Colonic mucosa (tissue), 4 donors: ENCODE measurements at regions not wholly inside any gene's neighbourhood (a gene's known extent, or its start where the extent isn't known, plus 50 kb on each side); places are given as distances from the start of the nearest gene placed in this dataset.

ENCODE experiments used
- DNase-seq: peaks from one replicate; pipeline ENCODE4 v3.0.0-alpha.2; 2020
- H3K27ac ChIP-seq: fragments of 200-600 bp; one replicate; pipeline ENCODE4 v1.8.0; 2021
- H3K27me3 ChIP-seq: fragments of 200-600 bp; one replicate; pipeline ENCODE4 v1.8.0; 2021
- H3K36me3 ChIP-seq: fragments of 200-600 bp; one replicate; pipeline ENCODE4 v1.8.0; 2021
- H3K4me1 ChIP-seq: fragments of 200-600 bp; one replicate; pipeline ENCODE4 v1.8.0; 2021; ENCODE audit warnings: mild to moderate bottlenecking
- H3K4me3 ChIP-seq: fragments of 200-600 bp; one replicate; pipeline ENCODE4 v1.8.0; 2021
- H3K9ac ChIP-seq, 2 donors: one replicate each; pipeline ENCODE4 v1.7.0; 2013; ENCODE audit warnings: control low read depth in 2 of 2, low read depth in 2 of 2, low read length in 2 of 2
- H3K9me3 ChIP-seq: fragments of 200-600 bp; one replicate; pipeline ENCODE4 v1.8.0; 2021
- CTCF ChIP-seq: fragments of 200-600 bp; IDR thresholded peaks from one replicate; pipeline ENCODE4 v1.8.0; 2022; ENCODE audit warnings: antibody characterized with exemption, mild to moderate bottlenecking
- intact Hi-C: fragments of 100-400 bp; cut with DNase I; formaldehyde crosslinking; loops from one replicate; pipeline ENCODE4 v1.14.1; 2022
- donor health status: healthy.
- donor health status: DM: no; HTN: no; CAD: no.
- donor health status: DM: no; HTN: no; CAD: no.

GRCh38 chr5:19342942-19343341, 645.1 kb downstream of the CDH18 start:
- intact Hi-C loops, result no loop called here
- H3K4me1 ChIP-seq, result no peaks in the 10 kb centered on the region
- no peak for TF ChIP-seq CTCF
- no peaks in the 10 kb centered on the region for H3K27me3 ChIP-seq
- no peak for DNase-seq
- H3K9me3 ChIP-seq, result no peaks in the 10 kb centered on the region
- H3K9ac ChIP-seq, result no peak overlapping the region
- no peak overlapping the region for H3K27ac ChIP-seq
- no peak overlapping the region for H3K4me3 ChIP-seq
- H3K36me3 ChIP-seq, result no peaks in the 10 kb centered on the region

GRCh38 chr5:19352120-19352519, 635.9 kb downstream of the CDH18 start:
- no peak for DNase-seq
- intact Hi-C loops, result no loop called here
- no peak overlapping the region for H3K4me3 ChIP-seq

GRCh38 chr5:19369048-19369447, 619.0 kb downstream of the CDH18 start:
- DNase-seq, result no peak
- intact Hi-C loops, result no loop called here
- Histone ChIP-seq H3K9ac (no peak overlapping the region), H3K4me1 (no peaks in the 10 kb centered on the region), H3K4me3 (no peak overlapping the region), H3K9me3 (no peaks in the 10 kb centered on the region), H3K27ac (no peak overlapping the region), H3K27me3 (no peaks in the 10 kb centered on the region), H3K36me3 (no peaks in the 10 kb centered on the region)
- no peak for TF ChIP-seq CTCF

More at GRCh38 chr5:19352120-19352519, 635.9 kb downstream of the CDH18 start:
- no peaks in the 10 kb centered on the region for H3K27me3 ChIP-seq
- no peaks in the 10 kb centered on the region for H3K4me1 ChIP-seq
- no peaks in the 10 kb centered on the region for H3K36me3 ChIP-seq
- no peak for TF ChIP-seq CTCF
- no peak overlapping the region for H3K9ac ChIP-seq
- H3K9me3 ChIP-seq, result no peaks in the 10 kb centered on the region
- no peak overlapping the region for H3K27ac ChIP-seq

GRCh38 chr5:19369561-19369960, 618.4 kb downstream of the CDH18 start:
- no peak for TF ChIP-seq CTCF
- Histone ChIP-seq H3K36me3 (no peaks in the 10 kb centered on the region), H3K27ac (no peak overlapping the region), H3K4me1 (no peaks in the 10 kb centered on the region), H3K4me3 (no peak overlapping the region), H3K9me3 (no peaks in the 10 kb centered on the region), H3K9ac (no peak overlapping the region), H3K27me3 (no peaks in the 10 kb centered on the region)
- no peak for DNase-seq
- intact Hi-C loops, result no loop called here

- intact Hi-C loops, result no loop called here
- DNase-seq, result no peak
- no peaks in the 10 kb centered on the region for H3K36me3 ChIP-seq
- H3K27me3 ChIP-seq, result no peaks in the 10 kb centered on the region
- H3K9ac ChIP-seq, result no peak overlapping the region
- no peak overlapping the region for H3K4me3 ChIP-seq
- H3K27ac ChIP-seq, result no peak overlapping the region
- no peak for TF ChIP-seq CTCF
- H3K9me3 ChIP-seq, result no peaks in the 10 kb centered on the region
- no peaks in the 10 kb centered on the region for H3K4me1 ChIP-seq
Measured at GRCh38 chr5:19370655-19371386, 617.2 kb downstream of the CDH18 start.
